GM12878 (cell line): ENCODE measurements at regions not wholly inside any gene's neighbourhood (a gene's known extent, or its start where the extent isn't known, plus 50 kb on each side); places are given as distances from the start of the nearest gene placed in this dataset.

Experiments used
- ATAC-seq: fragments of 200-7000 bp; cut with Tn5 transposase; 3 replicates; pipeline ENCODE4 v1.9.1; 2020; ENCODE audit warnings: mild to moderate bottlenecking, moderate library complexity
- BruUV-seq: library from RNA; stranded (reverse); fragments of 400-500 nt; replicated peaks from 2 replicates; lab custom pipeline; 2021; lab: Mats Ljungman, UMichigan
- CTCF ChIA-PET: fragments of 300-600 bp; sonication (Branson Sonifier 250); formaldehyde crosslinking; extraction: SDS; loops from one replicate; lab custom pipeline; 2021; ENCODE audit warnings: inconsistent platforms; lab: Yijun Ruan, JAX
- POLR2A ChIA-PET: fragments of 350-600 bp; formaldehyde crosslinking; extraction: SDS; loops from one replicate; lab custom pipeline; 2021; ENCODE audit warnings: inconsistent platforms; lab: Charles Lee
- RAD21 ChIA-PET: fragments of 300-600 bp; sonication (Branson Sonifier 250); formaldehyde crosslinking; loops from one replicate; lab custom pipeline; 2023; ENCODE audit warnings: antibody characterized with exemption; ENCODE audit not compliant: unreplicated experiment; lab: Charles Lee
- SMC1A ChIA-PET: fragments of 300-600 bp; sonication (Branson Sonifier 250); formaldehyde crosslinking; loops from one replicate; lab custom pipeline; 2023; ENCODE audit not compliant: unreplicated experiment, uncharacterized antibody; lab: Charles Lee
- DNase-seq: peaks from one replicate; pipeline ENCODE4 v3.0.0-alpha.2; 2011; ENCODE audit warnings: low read depth, low spot score
- FAIRE-seq: peaks from 3 replicates; lab custom pipeline; 2011; peaks lifted over from hg19 to GRCh38; lab: Jason Lieb, UNC
- H2AFZ ChIP-seq: 2 replicates; pipeline ENCODE4 v1.6.0; 2011; ENCODE audit warnings: low read depth, low read length, control low read depth; ENCODE audit not compliant: control insufficient read depth
- H3K27ac ChIP-seq: 2 replicates; pipeline ENCODE4 v1.5.1; 2011; ENCODE audit warnings: control low read depth; ENCODE audit not compliant: control insufficient read depth, insufficient read depth
- H3K27me3 ChIP-seq, 2 experiments: replicated peaks in 1 of 2; 2 replicates each; pipeline versions ENCODE4 v1.6.0 to v1.6.1; 2011; ENCODE audit warnings: low read length in 1 of 2; ENCODE audit not compliant: control insufficient read depth in 2 of 2, insufficient read depth in 2 of 2
- H3K36me3 ChIP-seq, 2 experiments: 2 replicates each; pipeline ENCODE4 v1.5.1; 2011; ENCODE audit warnings: low read length in 1 of 2; ENCODE audit not compliant: control insufficient read depth in 2 of 2, insufficient read depth in 2 of 2
- H3K4me1 ChIP-seq: 2 replicates; pipeline ENCODE4 v1.6.1; 2011; ENCODE audit warnings: mild to moderate bottlenecking, low read length, moderate library complexity, mixed read lengths; ENCODE audit not compliant: control insufficient read depth, insufficient read depth
- H3K4me2 ChIP-seq: 2 replicates; pipeline ENCODE4 v1.6.0; 2011; ENCODE audit warnings: control low read depth; ENCODE audit not compliant: control insufficient read depth, insufficient read depth
- H3K4me3 ChIP-seq: fragments of 200-600 bp; sonication (generic); 2 replicates; pipeline ENCODE4 v1.5.1; 2016
- H3K79me2 ChIP-seq: 2 replicates; pipeline ENCODE4 v1.6.0; 2011; ENCODE audit warnings: low read length; ENCODE audit not compliant: control insufficient read depth, insufficient read depth
- H3K9ac ChIP-seq: 2 replicates; pipeline ENCODE4 v1.8.0; 2011; ENCODE audit warnings: low read length, control low read depth, mixed read lengths; ENCODE audit not compliant: control insufficient read depth, insufficient read depth
- H3K9me3 ChIP-seq: replicated peaks from 3 replicates; pipeline ENCODE4 v1.5.1; 2011; ENCODE audit warnings: mild to moderate bottlenecking, low read length; ENCODE audit not compliant: control insufficient read depth, insufficient read depth
- H4K20me1 ChIP-seq: 2 replicates; pipeline ENCODE4 v1.6.0; 2011; ENCODE audit not compliant: control insufficient read depth, insufficient read depth
- CBFB ChIP-seq: IDR thresholded peaks from 2 replicates; pipeline ENCODE4 v1.6.1; 2016; ENCODE audit warnings: antibody characterized with exemption, low read depth
- KDM1A ChIP-seq: fragments of 200-600 bp; sonication (generic); IDR thresholded peaks from 2 replicates; pipeline ENCODE4 v1.6.1; 2016; ENCODE audit warnings: borderline replicate concordance
- MXI1 ChIP-seq: fragments of 150-350 bp; IDR thresholded peaks from 2 replicates; pipeline ENCODE4 v1.6.1; 2011; ENCODE audit warnings: low read depth, mild to moderate bottlenecking, inconsistent platforms, low read length, improper control_type of control experiment
- NFYA ChIP-seq: IDR thresholded peaks from 2 replicates; pipeline ENCODE4 v1.6.1; 2011; ENCODE audit warnings: low read depth, mild to moderate bottlenecking, low read length, improper control_type of control experiment, borderline replicate concordance
- RCOR1 ChIP-seq: conservative IDR thresholded peaks from 2 replicates; pipeline ENCODE4 v1.6.1; 2012; ENCODE audit warnings: low read depth, low read length, improper control_type of control experiment
- STAT1 ChIP-seq: fragments of 450-650 bp; conservative IDR thresholded peaks from 2 replicates; pipeline ENCODE4 v1.6.1; 2014; ENCODE audit warnings: antibody characterized with exemption, mild to moderate bottlenecking
- TAF1 ChIP-seq: IDR thresholded peaks from 2 replicates; pipeline ENCODE4 v1.6.1; 2011; ENCODE audit warnings: mild to moderate bottlenecking, low read depth, low read length, borderline replicate concordance
- WGBS: methylation state at CpG from one replicate; pipeline ENCODE4 v1.1.6; 2016; ENCODE audit warnings: low lambda C conversion rate; ENCODE audit not compliant: insufficient replicate concordance, insufficient coverage; ENCODE audit errors: missing lambda C conversion rate; 5-methylcytosine and 5-hydroxymethylcytosine counted together
- in situ Hi-C: fragments of 300-500 bp; cut with MboI; formaldehyde crosslinking; loops from 9 replicates; pipeline ENCODE4 v1.14.3; 2018; ENCODE audit warnings: mixed read lengths
- intact Hi-C: fragments of 100-400 bp; cut with micrococcal nuclease; formaldehyde crosslinking; loops from one replicate; pipeline ENCODE4 v1.14.2; 2022; ENCODE audit not compliant: unreplicated experiment
- TF ChIP-seq, protein P1 (sequence below): IDR thresholded peaks from 2 replicates; pipeline ENCODE4 v1.6.1; 2012; ENCODE audit warnings: low read length, inconsistent platforms
- TF ChIP-seq, protein P2 (sequence below): fragments of 450-650 bp; IDR thresholded peaks from 2 replicates; pipeline ENCODE4 v1.6.1; 2018; ENCODE audit warnings: mild to moderate bottlenecking, low read depth, moderate library complexity; ENCODE audit not compliant: partially characterized antibody
- TF ChIP-seq, protein P3 (sequence below): IDR thresholded peaks from 2 replicates; pipeline ENCODE4 v1.6.1; 2011; ENCODE audit warnings: borderline replicate concordance, low read depth, mild to moderate bottlenecking, moderate library complexity, low read length; ENCODE audit not compliant: insufficient read depth, poor library complexity, severe bottlenecking

DNA sequence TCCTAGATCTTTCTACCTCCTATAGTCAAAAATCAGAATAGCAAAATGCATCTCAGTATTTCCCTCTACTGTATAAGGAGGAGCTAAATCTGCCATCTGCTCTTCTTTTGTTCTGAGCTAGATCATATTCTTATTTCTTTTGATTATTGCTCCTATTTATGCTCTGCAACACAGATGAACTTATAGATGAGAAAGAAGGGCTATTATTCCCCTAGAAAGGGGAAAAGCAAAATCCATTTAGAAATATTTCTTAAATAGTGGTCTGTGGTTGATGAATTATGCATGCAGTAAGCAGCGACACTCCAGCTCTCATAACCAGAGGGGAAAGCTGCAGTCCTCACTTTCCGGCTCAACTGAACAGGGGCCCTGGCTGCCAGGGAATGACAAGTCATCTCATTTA, 207.3 kb upstream of the SORCS1 start:
- Histone ChIP-seq H2AFZ (no peak overlapping the region), H3K36me3 (no peaks in the 10 kb centered on the region), H3K9ac (no peak overlapping the region), H3K27me3 (no peaks in the 10 kb centered on the region), H4K20me1 (no peaks in the 10 kb centered on the region), H3K4me2 (no peak overlapping the region), H3K27ac (no peak overlapping the region), H3K4me3 (no peak overlapping the region), H3K79me2 (no peaks in the 10 kb centered on the region), H3K4me1 (no peaks in the 10 kb centered on the region), H3K9me3 (no peaks in the 10 kb centered on the region)
- in situ Hi-C loops: no loop called here
- ChIA-PET SMC1A (interaction anchor here (0.6 to 1.2 kb wide), 2 partner anchors 11 to 171 kb away, joined by 3 read pairs; no protein-coding TSS in a partner anchor), CTCF (interaction anchor here (0.7 kb wide), 1 partner anchor 14 kb away, joined by 3 read pairs; no protein-coding TSS in a partner anchor), POLR2A (no interaction called here), RAD21 (no interaction called here)
- intact Hi-C loops: no loop called here
- DNase-seq: no peak
- no TSS peak for BruUV-seq
- no peak for FAIRE-seq
- WGBS: 83% methylated on average over 2 of the region's 2 CpGs
- no peak for TF ChIP-seq TAF1
- no peak for TF ChIP-seq RCOR1
- no peak for TF ChIP-seq MXI1
- ATAC-seq: no peak

DNA sequence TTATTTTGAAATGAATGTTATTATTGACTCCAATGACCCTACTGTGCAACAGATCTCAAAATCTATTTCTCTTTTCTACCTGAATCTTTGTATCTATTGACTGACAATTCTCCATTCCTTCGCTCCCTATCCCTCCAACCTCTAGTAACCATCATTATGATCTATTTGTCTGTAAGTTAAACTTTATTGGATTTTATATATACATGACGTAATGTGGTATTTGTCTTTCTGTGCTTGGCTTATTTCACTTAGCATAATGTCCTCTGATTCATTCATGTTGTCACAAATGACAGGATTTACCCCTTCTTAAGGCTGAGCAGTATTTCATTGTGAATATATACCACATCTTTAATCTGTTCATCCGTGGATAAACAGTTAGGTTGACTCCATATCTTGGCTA, 200.4 kb upstream of the SORCS1 start:
- POLR2A ChIA-PET: no interaction called here
- Histone ChIP-seq H3K9ac (no peak overlapping the region), H4K20me1 (no peaks in the 10 kb centered on the region), H3K4me2 (no peak overlapping the region), H3K27ac (no peak overlapping the region), H3K79me2 (no peaks in the 10 kb centered on the region), H3K9me3 (no peaks in the 10 kb centered on the region), H2AFZ (no peak overlapping the region), H3K4me1 (no peaks in the 10 kb centered on the region), H3K36me3 (no peaks in the 10 kb centered on the region), H3K27me3 (no peaks in the 10 kb centered on the region; a peak in 1 of 4 replicates), H3K4me3 (no peak overlapping the region)
- SMC1A ChIA-PET: no interaction called here
- CTCF ChIA-PET: interaction anchor here (1.0 kb wide), 1 partner anchor 139 kb away, joined by 3 read pairs; no protein-coding TSS in a partner anchor
- ATAC-seq (no peak), DNase-seq (no peak), FAIRE-seq (no peak)
- no TSS peak for BruUV-seq
- RAD21 ChIA-PET: no interaction called here
- WGBS: 4% methylated on average over 3 of the region's 3 CpGs
- in situ Hi-C loops (no loop called here), intact Hi-C loops (no loop called here)
- TF ChIP-seq, protein P1, sequence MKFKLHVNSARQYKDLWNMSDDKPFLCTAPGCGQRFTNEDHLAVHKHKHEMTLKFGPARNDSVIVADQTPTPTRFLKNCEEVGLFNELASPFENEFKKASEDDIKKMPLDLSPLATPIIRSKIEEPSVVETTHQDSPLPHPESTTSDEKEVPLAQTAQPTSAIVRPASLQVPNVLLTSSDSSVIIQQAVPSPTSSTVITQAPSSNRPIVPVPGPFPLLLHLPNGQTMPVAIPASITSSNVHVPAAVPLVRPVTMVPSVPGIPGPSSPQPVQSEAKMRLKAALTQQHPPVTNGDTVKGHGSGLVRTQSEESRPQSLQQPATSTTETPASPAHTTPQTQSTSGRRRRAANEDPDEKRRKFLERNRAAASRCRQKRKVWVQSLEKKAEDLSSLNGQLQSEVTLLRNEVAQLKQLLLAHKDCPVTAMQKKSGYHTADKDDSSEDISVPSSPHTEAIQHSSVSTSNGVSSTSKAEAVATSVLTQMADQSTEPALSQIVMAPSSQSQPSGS: no peak
- TF ChIP-seq CBFB: no peak
- TF ChIP-seq NFYA: no peak
- TF ChIP-seq STAT1: no peak
- TF ChIP-seq KDM1A: no peak
- TF ChIP-seq, protein P2, sequence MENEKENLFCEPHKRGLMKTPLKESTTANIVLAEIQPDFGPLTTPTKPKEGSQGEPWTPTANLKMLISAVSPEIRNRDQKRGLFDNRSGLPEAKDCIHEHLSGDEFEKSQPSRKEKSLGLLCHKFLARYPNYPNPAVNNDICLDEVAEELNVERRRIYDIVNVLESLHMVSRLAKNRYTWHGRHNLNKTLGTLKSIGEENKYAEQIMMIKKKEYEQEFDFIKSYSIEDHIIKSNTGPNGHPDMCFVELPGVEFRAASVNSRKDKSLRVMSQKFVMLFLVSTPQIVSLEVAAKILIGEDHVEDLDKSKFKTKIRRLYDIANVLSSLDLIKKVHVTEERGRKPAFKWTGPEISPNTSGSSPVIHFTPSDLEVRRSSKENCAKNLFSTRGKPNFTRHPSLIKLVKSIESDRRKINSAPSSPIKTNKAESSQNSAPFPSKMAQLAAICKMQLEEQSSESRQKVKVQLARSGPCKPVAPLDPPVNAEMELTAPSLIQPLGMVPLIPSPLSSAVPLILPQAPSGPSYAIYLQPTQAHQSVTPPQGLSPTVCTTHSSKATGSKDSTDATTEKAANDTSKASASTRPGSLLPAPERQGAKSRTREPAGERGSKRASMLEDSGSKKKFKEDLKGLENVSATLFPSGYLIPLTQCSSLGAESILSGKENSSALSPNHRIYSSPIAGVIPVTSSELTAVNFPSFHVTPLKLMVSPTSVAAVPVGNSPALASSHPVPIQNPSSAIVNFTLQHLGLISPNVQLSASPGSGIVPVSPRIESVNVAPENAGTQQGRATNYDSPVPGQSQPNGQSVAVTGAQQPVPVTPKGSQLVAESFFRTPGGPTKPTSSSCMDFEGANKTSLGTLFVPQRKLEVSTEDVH: no peak
- TF ChIP-seq, protein P3, sequence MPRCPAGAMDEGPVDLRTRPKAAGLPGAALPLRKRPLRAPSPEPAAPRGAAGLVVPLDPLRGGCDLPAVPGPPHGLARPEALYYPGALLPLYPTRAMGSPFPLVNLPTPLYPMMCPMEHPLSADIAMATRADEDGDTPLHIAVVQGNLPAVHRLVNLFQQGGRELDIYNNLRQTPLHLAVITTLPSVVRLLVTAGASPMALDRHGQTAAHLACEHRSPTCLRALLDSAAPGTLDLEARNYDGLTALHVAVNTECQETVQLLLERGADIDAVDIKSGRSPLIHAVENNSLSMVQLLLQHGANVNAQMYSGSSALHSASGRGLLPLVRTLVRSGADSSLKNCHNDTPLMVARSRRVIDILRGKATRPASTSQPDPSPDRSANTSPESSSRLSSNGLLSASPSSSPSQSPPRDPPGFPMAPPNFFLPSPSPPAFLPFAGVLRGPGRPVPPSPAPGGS: no peak
